ENCODE measurements at regions not wholly inside any gene's neighbourhood (a gene's known extent, or its start where the extent isn't known, plus 50 kb on each side); places are given as distances from the start of the nearest gene placed in this dataset.
A peak's percentile ranks its signal among the peaks of the same experiment; 100 is the strongest.

DNA sequence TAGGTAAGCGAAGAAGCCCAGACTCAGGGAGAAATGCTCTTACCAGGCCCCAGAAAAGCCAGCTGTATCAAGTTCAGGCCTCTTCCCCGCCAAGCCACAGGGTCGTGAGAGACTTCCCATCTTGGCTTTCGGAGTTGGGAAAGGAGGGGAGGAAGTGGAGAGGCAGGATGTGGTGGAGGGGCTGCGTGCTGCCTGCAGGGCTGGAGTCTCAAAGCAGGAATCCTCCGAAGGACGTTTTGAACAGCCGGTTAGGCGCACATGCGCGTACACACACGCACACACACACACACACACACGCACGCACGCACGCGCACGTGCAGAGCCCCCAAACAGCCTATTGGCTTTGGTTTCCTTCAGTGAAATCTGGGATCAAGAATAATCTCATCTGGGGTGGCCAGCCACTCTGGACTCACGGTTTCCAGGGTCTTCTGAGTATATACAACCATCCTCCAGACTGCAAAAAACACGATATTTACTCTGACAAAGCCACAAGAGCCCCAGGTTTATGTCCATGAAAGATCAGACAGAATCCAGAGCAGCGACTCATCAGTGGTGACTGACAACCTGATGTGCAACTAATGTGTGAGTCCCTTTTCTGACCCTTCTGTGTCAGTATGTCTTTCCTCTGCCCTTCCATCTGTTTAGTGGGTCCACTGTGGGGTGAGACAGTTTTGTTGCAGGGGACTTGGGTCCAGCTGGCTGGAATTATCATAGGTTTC, 115.0 kb upstream of the ZNF438 start:
- peak; percentile 65 for DNase-seq (ENCODE audit: low spot score)

- DNase-seq (ENCODE audit: low spot score) = peak; percentile 58
These were observed 115.5 kb upstream of the ZNF438 start for GRCh38 chr10:31147210-31147608.

DNA sequence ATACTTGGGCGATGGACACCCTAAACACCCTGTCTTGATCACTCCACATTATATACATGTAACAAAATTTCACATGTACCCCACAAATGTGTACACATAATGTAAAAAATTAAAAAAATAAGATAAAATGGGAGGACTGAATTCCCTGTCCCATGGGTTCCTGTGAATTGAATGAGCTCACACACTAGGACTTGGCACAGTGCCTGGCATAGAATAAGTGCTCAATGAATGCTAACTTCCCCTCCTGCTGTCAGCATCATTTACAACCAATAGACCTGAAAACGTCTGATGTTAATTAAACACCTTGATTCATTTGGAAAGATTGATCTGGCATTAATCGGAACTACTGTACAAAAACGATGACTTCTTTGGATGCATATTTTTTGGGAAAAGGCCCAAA, 117.3 kb upstream of the ZNF438 start:
- DNase-seq (ENCODE audit: low spot score) = no peak

- no peak for DNase-seq (ENCODE audit: low spot score)
These were observed 118.3 kb upstream of the ZNF438 start for GRCh38 chr10:31149835-31150512.

GRCh38 chr10:31151301-31151700, 119.6 kb upstream of the ZNF438 start:
- DNase-seq (ENCODE audit: low spot score) = no peak

DNA sequence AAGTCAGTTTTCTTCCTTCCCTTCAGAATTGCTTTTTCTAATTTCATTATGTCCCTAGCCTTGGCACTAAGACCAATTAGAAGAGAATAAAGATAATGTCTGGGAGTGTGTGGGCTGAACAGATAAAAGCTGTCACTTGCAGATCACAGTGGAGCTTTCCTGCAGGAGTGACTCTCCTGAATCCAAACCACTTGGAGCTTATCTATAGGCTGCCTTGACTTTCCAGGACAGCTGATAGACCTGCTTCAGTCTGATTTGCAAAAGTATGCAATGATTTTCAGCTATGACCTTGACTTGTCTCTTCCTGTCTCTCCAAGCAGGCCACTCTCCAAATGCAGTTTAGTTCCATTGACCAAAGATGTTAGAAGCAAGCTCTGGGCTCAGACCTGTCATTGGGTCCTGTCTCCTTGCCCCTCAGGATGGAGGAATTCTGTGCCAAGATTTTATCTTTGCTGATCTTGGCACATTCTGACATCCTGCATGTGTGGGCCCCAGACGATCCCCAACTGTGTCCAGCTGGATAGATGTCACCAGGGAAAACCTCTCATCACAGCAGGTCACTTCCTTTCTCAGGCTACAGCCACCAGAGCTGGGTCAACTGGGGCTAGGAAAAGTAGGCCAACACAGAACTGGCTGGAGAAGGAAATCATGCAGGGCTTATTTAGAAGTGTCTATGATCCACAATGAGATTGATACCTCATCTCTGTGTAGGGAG, 120.9 kb upstream of the ZNF438 start:
- no peak for DNase-seq (ENCODE audit: low spot score)

DNA sequence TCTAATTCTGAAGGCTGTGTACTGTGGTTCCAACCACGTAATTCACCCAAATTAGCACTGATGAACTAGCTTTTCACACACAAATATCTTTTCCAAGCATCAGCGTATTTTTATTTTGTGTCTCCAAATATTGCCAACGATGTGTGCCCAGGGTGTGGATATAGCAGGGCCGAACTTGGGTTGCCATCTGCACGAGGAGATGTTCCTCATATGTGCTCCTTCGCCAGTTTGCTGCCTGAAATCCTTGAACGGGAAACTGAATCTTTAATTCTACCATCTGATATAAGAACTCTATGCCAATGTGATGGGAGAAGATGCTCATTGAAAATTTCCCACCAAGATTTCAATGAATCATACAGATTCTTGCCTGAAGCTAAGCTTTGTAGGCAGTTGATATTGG, 121.5 kb upstream of the ZNF438 start:
- DNase-seq (ENCODE audit: low spot score) = no peak

- no peak for DNase-seq (ENCODE audit: low spot score)
These were observed 122.0 kb upstream of the ZNF438 start for GRCh38 chr10:31153692-31154091.

- DNase-seq (ENCODE audit: low spot score) = no peak
These were observed 123.3 kb upstream of the ZNF438 start for GRCh38 chr10:31154996-31155395.

- no peak for DNase-seq (ENCODE audit: low spot score)
These were observed 125.7 kb upstream of the ZNF438 start for GRCh38 chr10:31157123-31158010.

- no peak for DNase-seq (ENCODE audit: low spot score)
These were observed 126.5 kb upstream of the ZNF438 start for GRCh38 chr10:31158011-31158658.

DNA sequence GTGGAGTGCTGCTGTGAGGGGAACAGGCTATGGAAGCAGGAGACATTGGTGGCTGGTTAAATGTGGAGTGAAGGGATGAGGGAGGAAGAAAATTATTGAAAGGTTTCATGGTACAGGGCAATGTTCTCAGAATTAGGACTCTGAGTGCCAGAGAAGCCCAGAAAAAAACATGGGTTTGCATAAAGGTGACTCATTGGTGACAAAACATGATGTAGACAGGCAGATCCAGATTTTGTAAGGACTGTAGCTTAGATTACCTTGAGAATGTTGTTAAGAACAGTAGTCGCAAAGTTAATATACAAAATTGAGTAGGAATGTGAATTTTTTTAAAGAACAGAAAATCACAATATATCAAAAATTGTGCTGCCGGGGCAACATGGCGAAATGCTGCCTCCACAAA, 134.9 kb upstream of the ZNF438 start:
- no peak for DNase-seq (ENCODE audit: low spot score)

DNA sequence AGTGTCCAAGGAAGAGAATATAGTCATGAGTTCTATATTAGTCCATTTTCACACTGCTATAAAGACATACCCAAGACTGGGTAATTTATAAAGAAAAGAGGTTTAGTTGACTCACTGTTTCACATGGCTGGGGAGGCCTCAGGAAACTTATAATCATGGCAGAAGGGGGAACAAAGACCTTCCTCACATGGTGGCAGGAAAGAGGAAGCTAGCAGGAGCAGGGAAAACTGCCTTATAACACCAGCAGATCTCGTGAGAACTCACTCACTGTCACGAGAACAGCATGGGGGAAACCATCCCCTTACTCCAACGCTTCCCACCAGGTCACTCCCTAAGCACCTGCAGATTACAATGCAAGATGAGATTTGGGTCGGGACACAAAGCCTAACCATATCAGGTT, 139.0 kb upstream of the ZNF438 start:
- DNase-seq (ENCODE audit: low spot score) = no peak

DNA sequence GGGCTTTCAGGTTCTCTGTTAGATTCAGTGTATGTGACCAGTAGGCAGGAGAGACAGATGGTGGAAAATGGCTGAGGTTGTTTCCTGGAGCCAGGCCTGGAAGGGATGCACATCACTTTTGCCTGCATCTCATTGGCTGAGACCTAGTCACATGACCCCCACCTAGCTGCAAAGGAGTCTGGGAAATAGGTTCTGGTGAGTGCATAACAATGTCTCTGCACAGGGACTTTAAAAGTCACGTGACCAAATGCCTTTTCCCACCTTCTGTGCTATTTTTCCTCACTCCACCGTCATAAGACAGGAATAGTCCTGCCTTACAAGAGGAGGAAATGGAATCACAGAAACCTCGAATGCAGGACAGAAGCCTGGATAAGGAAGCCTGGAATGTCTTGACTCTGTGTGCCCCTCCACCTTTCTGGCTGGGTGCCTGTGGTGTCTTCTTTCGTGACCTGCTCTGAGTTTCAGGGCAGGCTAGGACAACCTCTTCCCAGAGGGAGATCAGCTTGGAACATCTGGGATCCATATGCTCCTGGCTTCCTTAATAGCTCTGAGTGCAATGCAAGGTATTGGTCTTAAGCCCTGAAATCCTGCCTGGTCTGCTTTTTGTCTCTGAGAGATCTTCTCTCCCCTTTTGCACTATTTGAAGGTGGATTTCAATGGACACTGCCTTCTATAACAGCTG, 139.9 kb upstream of the ZNF438 start:
- no peak for DNase-seq (ENCODE audit: low spot score)

- no peak for DNase-seq (ENCODE audit: low spot score)
These were observed 141.3 kb upstream of the ZNF438 start for GRCh38 chr10:31172925-31173324.

DNA sequence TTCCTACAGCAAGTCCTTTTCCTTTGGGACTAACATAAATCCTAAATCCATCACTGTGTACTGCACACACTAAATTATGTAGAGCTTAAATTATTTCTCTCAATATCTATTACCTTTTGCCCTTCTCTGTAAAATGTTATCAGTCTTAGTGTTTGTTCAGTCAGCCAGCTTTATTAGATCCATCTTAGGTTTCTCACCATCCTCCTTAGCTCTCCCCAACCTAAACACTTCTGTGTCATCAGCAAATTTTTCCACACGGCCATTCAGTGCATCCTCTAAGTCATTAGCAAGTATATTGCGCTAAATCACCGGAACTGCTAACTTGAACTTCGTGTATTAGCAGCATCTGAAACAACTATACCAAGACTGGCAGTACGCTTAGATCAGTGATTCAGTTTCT, 142.1 kb upstream of the ZNF438 start:
- DNase-seq (ENCODE audit: low spot score) = no peak

- DNase-seq (ENCODE audit: low spot score) = no peak
These were observed 139.8 kb upstream of the ZEB1 start for GRCh38 chr10:31179091-31179680.

- no peak for DNase-seq (ENCODE audit: low spot score)
These were observed 132.6 kb upstream of the ZEB1 start for GRCh38 chr10:31186225-31187000.

GRCh38 chr10:31187182-31187581, 131.8 kb upstream of the ZEB1 start:
- no peak for DNase-seq (ENCODE audit: low spot score)
